Activated CD8-positive, alpha-beta memory T cell treated with anti-CD3 and anti-CD28 coated beads, Interleukin-2, amount 50 U/mL, for 4 hours (primary cell): ENCODE measurements at regions not wholly inside any gene's neighbourhood (a gene's known extent, or its start where the extent isn't known, plus 50 kb on each side); places are given as distances from the start of the nearest gene placed in this dataset.
"Not testable (repeated sequence)": the region's sequence is repeated elsewhere in the genome, so short reads cannot be mapped to it uniquely, and the experiment has no call there.

Experiments
- DNase-seq: peaks from one replicate; pipeline ENCODE4 v3.0.0-alpha.2; 2020

- no peak for DNase-seq
Observed at GRCh38 chr3:103515116-103515515, 1080.3 kb downstream of the ZPLD1 start.

GRCh38 chr3:103516950-103517349, 1082.1 kb downstream of the ZPLD1 start:
- no peak for DNase-seq

- DNase-seq: not testable (repeated sequence)
Observed at GRCh38 chr3:103531327-103531726, 1096.5 kb downstream of the ZPLD1 start.

- DNase-seq: no peak
Observed at GRCh38 chr3:103532986-103533385, 1098.2 kb downstream of the ZPLD1 start.

GRCh38 chr3:103554451-103554850, 1119.6 kb downstream of the ZPLD1 start:
- DNase-seq: no peak

- not testable (repeated sequence) for DNase-seq
Observed at GRCh38 chr3:103564116-103564515, 1129.3 kb downstream of the ZPLD1 start.

GRCh38 chr3:103585809-103586208, 1151.0 kb downstream of the ZPLD1 start:
- DNase-seq: no peak

- DNase-seq: no peak
Observed at GRCh38 chr3:103589770-103590169, 1155.0 kb downstream of the ZPLD1 start.

- DNase-seq: no peak
Observed at GRCh38 chr3:103600844-103601243, 1166.0 kb downstream of the ZPLD1 start.

GRCh38 chr3:103601666-103602065, 1166.9 kb downstream of the ZPLD1 start:
- DNase-seq: no peak

GRCh38 chr3:103609472-103609871, 1174.7 kb downstream of the ZPLD1 start:
- no peak for DNase-seq

- DNase-seq: no peak
Observed at GRCh38 chr3:103613397-103614156, 1178.8 kb downstream of the ZPLD1 start.

GRCh38 chr3:103614719-103615118, 1179.9 kb downstream of the ZPLD1 start:
- DNase-seq: no peak

GRCh38 chr3:103617961-103618360, 1183.1 kb downstream of the ZPLD1 start:
- no peak for DNase-seq

GRCh38 chr3:103624271-103624670, 1189.5 kb downstream of the ZPLD1 start:
- no peak for DNase-seq

GRCh38 chr3:103629391-103629790, 1194.6 kb downstream of the ZPLD1 start:
- no peak for DNase-seq

- DNase-seq: no peak
Observed at GRCh38 chr3:103644450-103644849, 1209.6 kb downstream of the ZPLD1 start.

GRCh38 chr3:103653996-103654395, 1219.2 kb downstream of the ZPLD1 start:
- DNase-seq: no peak

GRCh38 chr3:103657756-103658155, 1222.9 kb downstream of the ZPLD1 start:
- no peak for DNase-seq

- no peak for DNase-seq
Observed at GRCh38 chr3:103660810-103661209, 1226.0 kb downstream of the ZPLD1 start.

- no peak for DNase-seq
Observed at GRCh38 chr3:103662591-103662990, 1227.8 kb downstream of the ZPLD1 start.

- no peak for DNase-seq
Observed at GRCh38 chr3:103672346-103672745, 1237.5 kb downstream of the ZPLD1 start.

GRCh38 chr3:103684904-103685303, 1250.1 kb downstream of the ZPLD1 start:
- no peak for DNase-seq

- DNase-seq: no peak
Observed at GRCh38 chr3:103685939-103686338, 1251.1 kb downstream of the ZPLD1 start.

GRCh38 chr3:103690536-103690935, 1255.7 kb downstream of the ZPLD1 start:
- no peak for DNase-seq
